NCI-H345 (cell line): ENCODE measurements at regions not wholly inside any gene's neighbourhood (a gene's known extent, or its start where the extent isn't known, plus 50 kb on each side); places are given as distances from the start of the nearest gene placed in this dataset.
"Not testable (repeated sequence)": the region's sequence is repeated elsewhere in the genome, so short reads cannot be mapped to it uniquely, and the experiment has no call there.

Experiments used
- DNase-seq: peaks from one replicate; lab custom pipeline; 2025; lab: John Stamatoyannopoulos, UW

GRCh38 chr15:34651997-34652725 is 68.7 kb upstream of the GOLGA8B start:
- DNase-seq: no peak

- no peak for DNase-seq
Measured at GRCh38 chr15:34650177-34650576, 66.7 kb upstream of the GOLGA8B start.

GRCh38 chr15:34648294-34648631 is 64.8 kb upstream of the GOLGA8B start:
- no peak for DNase-seq

- DNase-seq: peak; percentile 20
Measured at GRCh38 chr15:34647569-34648293, 64.3 kb upstream of the GOLGA8B start.

GRCh38 chr15:34646918-34647317 is 63.5 kb upstream of the GOLGA8B start:
- DNase-seq: no peak

GRCh38 chr15:34644851-34645250 is 61.4 kb upstream of the GOLGA8B start:
- DNase-seq: no peak

GRCh38 chr15:34644061-34644460 is 60.6 kb upstream of the GOLGA8B start:
- no peak for DNase-seq

- no peak for DNase-seq
Measured at GRCh38 chr15:34642247-34642646, 58.8 kb upstream of the GOLGA8B start.

GRCh38 chr15:34640661-34641060 is 57.2 kb upstream of the GOLGA8B start:
- no peak for DNase-seq

- DNase-seq: no peak
Measured at GRCh38 chr15:34637305-34637704, 53.9 kb upstream of the GOLGA8B start.

GRCh38 chr15:34633602-34634001 is 50.2 kb upstream of the GOLGA8B start:
- not testable (repeated sequence) for DNase-seq
